ENCODE measurements at regions not wholly inside any gene's neighbourhood (a gene's known extent, or its start where the extent isn't known, plus 50 kb on each side); places are given as distances from the start of the nearest gene placed in this dataset.

DNA sequence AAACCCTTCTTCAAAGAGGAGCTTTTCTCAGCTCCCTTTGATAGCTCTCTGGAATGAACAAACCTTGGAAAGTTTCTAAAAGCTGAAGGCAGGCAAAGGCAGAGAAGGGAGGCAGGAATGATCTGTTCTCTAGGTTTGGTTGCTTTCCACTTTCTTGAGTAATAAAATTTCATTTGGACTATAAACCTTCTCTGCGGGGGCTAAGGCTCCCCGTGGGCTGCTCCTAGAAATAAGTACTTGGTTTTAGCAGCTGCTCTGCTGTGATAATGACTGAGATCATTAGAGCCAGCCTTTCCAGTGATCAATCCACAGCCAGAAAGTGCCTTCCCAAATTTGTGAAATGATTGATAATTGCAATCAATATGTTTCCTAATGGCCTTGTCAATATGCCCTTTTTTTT, 183.8 kb upstream of the HTR2A start:
- no peak for TF ChIP-seq CTCF (conservative IDR thresholded peaks at IDR 0.05)
- TF ChIP-seq EZH2 (IDR thresholded peaks at IDR 0.05; ENCODE audit: low read depth), result no peak
- no peak overlapping the region for H3K4me3 ChIP-seq
- BruUV-seq (replicated peaks), result no TSS peak

GRCh38 chr13:47076500-47076899, 179.6 kb upstream of the HTR2A start:
- no peaks in the 10 kb centered on the region for H3K79me2 ChIP-seq (ENCODE audit: low read depth)
- H3K9me2 ChIP-seq (ENCODE audit: insufficient read depth), result no peaks in the 10 kb centered on the region
- intact Hi-C loops (cut with micrococcal nuclease; ENCODE audit: unreplicated experiment), result no loop called here
- no peaks in the 10 kb centered on the region for H3K27me3 ChIP-seq (ENCODE audit: insufficient read depth, low read depth)
- no peaks in the 10 kb centered on the region for H3K9me3 ChIP-seq (ENCODE audit: insufficient read depth, low read depth)
- BruUV-seq (replicated peaks), result no TSS peak
- H3K4me3 ChIP-seq, result no peak overlapping the region
- H3K4me2 ChIP-seq, result no peak overlapping the region
- no peak overlapping the region for H2AFZ ChIP-seq
- no peaks in the 10 kb centered on the region for H3F3A ChIP-seq (ENCODE audit: insufficient read depth, low read depth)
- H3K4me1 ChIP-seq (replicated peaks; ENCODE audit: insufficient read depth), result no peaks in the 10 kb centered on the region
- H3K27ac ChIP-seq, result no peak overlapping the region
- POLR2A ChIA-PET (ENCODE audit: unreplicated experiment), result interaction anchor here (0.6 kb wide), 1 partner anchor 462 kb away, joined by 3 read pairs; no protein-coding TSS in a partner anchor
- CTCF ChIA-PET, result no interaction called here
- no peaks in the 10 kb centered on the region for H4K20me1 ChIP-seq (ENCODE audit: insufficient read depth)
- H3K36me3 ChIP-seq (ENCODE audit: low read depth), result no peaks in the 10 kb centered on the region
- DNase-seq, result no peak
- TF ChIP-seq EZH2 (IDR thresholded peaks at IDR 0.05; ENCODE audit: low read depth) (no peak), CTCF (conservative IDR thresholded peaks at IDR 0.05) (no peak)

More for the DNA sequence above, 183.8 kb upstream of the HTR2A start:
- intact Hi-C loops (cut with micrococcal nuclease; ENCODE audit: unreplicated experiment), result no loop called here
- ChIA-PET CTCF (interaction anchor here (0.7 kb wide), 1 partner anchor 1128 kb away, joined by 3 read pairs; no protein-coding TSS in a partner anchor), POLR2A (ENCODE audit: unreplicated experiment) (no interaction called here)
- no peak overlapping the region for H2AFZ ChIP-seq
- H3K79me2 ChIP-seq (ENCODE audit: low read depth), result no peaks in the 10 kb centered on the region
- no peak overlapping the region for H3K27ac ChIP-seq
- no peaks in the 10 kb centered on the region for H3K27me3 ChIP-seq (ENCODE audit: insufficient read depth, low read depth)
- DNase-seq, result no peak
- no peaks in the 10 kb centered on the region for H4K20me1 ChIP-seq (ENCODE audit: insufficient read depth)
- H3K36me3 ChIP-seq (ENCODE audit: low read depth), result no peaks in the 10 kb centered on the region
- H3K4me2 ChIP-seq, result no peak overlapping the region
- no peaks in the 10 kb centered on the region for H3K9me3 ChIP-seq (ENCODE audit: insufficient read depth, low read depth)
- H3K4me1 ChIP-seq (replicated peaks; ENCODE audit: insufficient read depth), result no peaks in the 10 kb centered on the region
- no peaks in the 10 kb centered on the region; the same call in 1 of the 2 replicates for H3K9me2 ChIP-seq (ENCODE audit: insufficient read depth)
- no peaks in the 10 kb centered on the region for H3F3A ChIP-seq (ENCODE audit: insufficient read depth, low read depth)

GRCh38 chr13:47069133-47069532, 172.3 kb upstream of the HTR2A start:
- ChIA-PET POLR2A (ENCODE audit: unreplicated experiment) (no interaction called here), CTCF (no interaction called here)
- Histone ChIP-seq H3K4me2 (no peak overlapping the region), H3K4me3 (no peak overlapping the region), H2AFZ (no peak overlapping the region), H3K36me3 (ENCODE audit: low read depth) (no peaks in the 10 kb centered on the region), H4K20me1 (ENCODE audit: insufficient read depth) (no peaks in the 10 kb centered on the region), H3K4me1 (replicated peaks; ENCODE audit: insufficient read depth) (no peaks in the 10 kb centered on the region), H3K79me2 (ENCODE audit: low read depth) (no peaks in the 10 kb centered on the region), H3K27me3 (ENCODE audit: insufficient read depth, low read depth) (no peaks in the 10 kb centered on the region), H3K27ac (no peak overlapping the region), H3K9me2 (ENCODE audit: insufficient read depth) (no peaks in the 10 kb centered on the region), H3F3A (ENCODE audit: insufficient read depth, low read depth) (no peaks in the 10 kb centered on the region), H3K9me3 (ENCODE audit: insufficient read depth, low read depth) (no peaks in the 10 kb centered on the region)
- TF ChIP-seq CTCF (conservative IDR thresholded peaks at IDR 0.05) (no peak), EZH2 (IDR thresholded peaks at IDR 0.05; ENCODE audit: low read depth) (no peak)
- no TSS peak for BruUV-seq (replicated peaks)
- no peak for DNase-seq
- intact Hi-C loops (cut with micrococcal nuclease; ENCODE audit: unreplicated experiment), result no loop called here

Data from PC-9 (cell line).